H1 (cell line): ENCODE measurements at regions not wholly inside any gene's neighbourhood (a gene's known extent, or its start where the extent isn't known, plus 50 kb on each side); places are given as distances from the start of the nearest gene placed in this dataset.

Experiments used
- CTCF ChIA-PET: fragments of 300-600 bp; sonication (Branson Sonifier 250); formaldehyde crosslinking; loops from one replicate; lab custom pipeline; 2021; ENCODE audit not compliant: partially characterized antibody; lab: Charles Lee
- POLR2A ChIA-PET: fragments of 300-600 bp; sonication (Branson Sonifier 250); formaldehyde crosslinking; loops from one replicate; lab custom pipeline; 2021; ENCODE audit warnings: inconsistent platforms; ENCODE audit not compliant: partially characterized antibody; lab: Charles Lee
- DNase-seq, 2 experiments: peaks; one replicate each; pipeline versions ENCODE4 v3.0.0 to v3.0.0-alpha.2; 2010 to 2022; ENCODE audit warnings: low spot score in 2 of 2, low read depth in 1 of 2, mixed read lengths in 1 of 2
- FAIRE-seq: peaks from 2 replicates; lab custom pipeline; 2011; peaks lifted over from hg19 to GRCh38; lab: Jason Lieb, UNC
- H2AFZ ChIP-seq: 2 replicates; pipeline ENCODE4 v1.8.1; 2012; ENCODE audit warnings: low read length, inconsistent platforms
- H2AK5ac ChIP-seq: 2 replicates; pipeline ENCODE4 v1.6.1; 2013; ENCODE audit warnings: low read depth, low read length
- H2BK120ac ChIP-seq: replicated peaks from 2 replicates; pipeline ENCODE3; 2013; ENCODE audit warnings: low read depth, low read length, inconsistent platforms
- H2BK12ac ChIP-seq: 2 replicates; pipeline ENCODE4 v1.6.1; 2013; ENCODE audit warnings: low read depth, low read length
- H2BK15ac ChIP-seq: 2 replicates; pipeline ENCODE4 v1.6.1; 2013; ENCODE audit warnings: low read length
- H2BK20ac ChIP-seq: 2 replicates; pipeline ENCODE4 v1.6.1; 2013; ENCODE audit warnings: low read length
- H2BK5ac ChIP-seq: 2 replicates; pipeline ENCODE4 v1.6.1; 2013; ENCODE audit warnings: low read depth, low read length
- H3K14ac ChIP-seq: 2 replicates; pipeline ENCODE4 v1.6.1; 2013; ENCODE audit warnings: inconsistent platforms; ENCODE audit not compliant: insufficient read length
- H3K18ac ChIP-seq: 2 replicates; pipeline ENCODE4 v1.6.1; 2013; ENCODE audit warnings: low read length; ENCODE audit errors: extremely low read depth
- H3K23ac ChIP-seq: 2 replicates; pipeline ENCODE4 v1.6.1; 2013; ENCODE audit warnings: inconsistent platforms; ENCODE audit not compliant: insufficient read length
- H3K23me2 ChIP-seq: 2 replicates; pipeline ENCODE4 v1.6.1; 2013; ENCODE audit warnings: low read depth, low read length
- H3K27ac ChIP-seq: 2 replicates; pipeline ENCODE4 v1.6.1; 2011; ENCODE audit warnings: low read depth, low read length, inconsistent platforms
- H3K27me3 ChIP-seq, 4 experiments: replicated peaks in 1 of 4; 1 replicate in 1 of 4; 2 replicates in 3 of 4; pipeline versions ENCODE4 v1.6.1 to v1.8.1; 2011 to 2013; ENCODE audit warnings: low read length in 3 of 4, mild to moderate bottlenecking in 3 of 4, inconsistent platforms in 2 of 4, mixed read lengths in 2 of 4, moderate library complexity in 1 of 4; ENCODE audit not compliant: control insufficient read depth in 3 of 4, insufficient read depth in 3 of 4; ENCODE audit errors: extremely low read depth in 1 of 4
- H3K36me3 ChIP-seq, 4 experiments: 2 replicates each; pipeline versions ENCODE4 v1.6.1 to v1.8.1; 2011 to 2013; ENCODE audit warnings: mild to moderate bottlenecking in 4 of 4, low read length in 3 of 4, moderate library complexity in 2 of 4, control low read depth in 1 of 4, inconsistent platforms in 1 of 4; ENCODE audit not compliant: insufficient read depth in 4 of 4, control insufficient read depth in 2 of 4
- H3K4ac ChIP-seq: replicated peaks from 2 replicates; pipeline ENCODE3; 2013; ENCODE audit warnings: low read length, low read depth, mixed read lengths, inconsistent platforms; ENCODE audit not compliant: insufficient read length
- H3K4me1 ChIP-seq, 4 experiments: replicated peaks in 1 of 4; 1 replicate in 1 of 4; 2 replicates in 3 of 4; pipeline versions ENCODE4 v1.6.1 to v1.8.1; 2011 to 2013; ENCODE audit warnings: low read length in 3 of 4, inconsistent platforms in 2 of 4, mixed read lengths in 1 of 4; ENCODE audit not compliant: insufficient read depth in 4 of 4, control insufficient read depth in 3 of 4
- H3K4me2 ChIP-seq, 2 experiments: 2 replicates each; pipeline versions ENCODE4 v1.6.1 to v1.8.1; 2011 to 2013; ENCODE audit warnings: low read depth in 2 of 2, low read length in 2 of 2, control low read depth in 1 of 2, inconsistent platforms in 1 of 2, mild to moderate bottlenecking in 1 of 2; ENCODE audit not compliant: insufficient read depth in 1 of 2
- H3K4me3 ChIP-seq, 4 experiments: fragments of 200-600, 300-600 bp in 1 of 4; sonication (generic), shearing (Covaris generic), sonication (Bioruptor Twin) in 1 of 4; 2 replicates each; pipeline versions ENCODE4 v1.5.1 to v1.8.1; 2011 to 2016; ENCODE audit warnings: low read length in 4 of 4, low read depth in 3 of 4, control low read depth in 2 of 4, inconsistent platforms in 2 of 4, mild to moderate bottlenecking in 2 of 4, mixed read lengths in 1 of 4, moderate library complexity in 1 of 4; ENCODE audit not compliant: insufficient read depth in 2 of 4; ENCODE audit errors: extremely low read depth in 1 of 4
- H3K56ac ChIP-seq: replicated peaks from 2 replicates; pipeline ENCODE3; 2013; ENCODE audit warnings: low read depth, mild to moderate bottlenecking, mixed read lengths, low read length, inconsistent platforms; ENCODE audit not compliant: insufficient read length
- H3K79me1 ChIP-seq: 2 replicates; pipeline ENCODE4 v1.6.1; 2013; ENCODE audit warnings: low read depth, low read length, control low read depth
- H3K79me2 ChIP-seq, 2 experiments: 2 replicates each; pipeline versions ENCODE4 v1.6.1 to v1.8.1; 2012 to 2013; ENCODE audit warnings: low read length in 2 of 2, mild to moderate bottlenecking in 2 of 2, inconsistent platforms in 1 of 2; ENCODE audit not compliant: insufficient read depth in 2 of 2, control insufficient read depth in 1 of 2
- H3K9ac ChIP-seq, 4 experiments: replicated peaks in 1 of 4; 1 replicate in 1 of 4; 2 replicates in 3 of 4; pipeline versions ENCODE4 v1.6.1 to v1.8.1; 2011 to 2013; ENCODE audit warnings: low read depth in 3 of 4, low read length in 3 of 4, control low read depth in 2 of 4, mild to moderate bottlenecking in 2 of 4, moderate library complexity in 2 of 4, inconsistent platforms in 1 of 4; ENCODE audit errors: extremely low read depth in 1 of 4
- H3K9me3 ChIP-seq, 2 experiments: 2 replicates each; pipeline versions ENCODE4 v1.6.1 to v1.8.1; 2012 to 2013; ENCODE audit warnings: mild to moderate bottlenecking in 2 of 2, moderate library complexity in 2 of 2, control low read depth in 1 of 2, inconsistent platforms in 1 of 2, low read depth in 1 of 2, low read length in 1 of 2, mixed read lengths in 1 of 2; ENCODE audit not compliant: insufficient read depth in 2 of 2
- H4K20me1 ChIP-seq, 2 experiments: replicated peaks in 1 of 2; 2 replicates each; pipeline versions ENCODE3 to v1.8.1; 2011 to 2013; ENCODE audit warnings: inconsistent platforms in 2 of 2, low read length in 2 of 2, mild to moderate bottlenecking in 1 of 2; ENCODE audit not compliant: insufficient read depth in 2 of 2, control insufficient read depth in 1 of 2
- H4K5ac ChIP-seq: 2 replicates; pipeline ENCODE4 v1.6.1; 2013; ENCODE audit warnings: low read length, low read depth, mixed read lengths, inconsistent platforms; ENCODE audit not compliant: insufficient read length
- H4K8ac ChIP-seq: 2 replicates; pipeline ENCODE4 v1.8.0; 2013; ENCODE audit warnings: mild to moderate bottlenecking, moderate library complexity, low read length, inconsistent platforms; ENCODE audit not compliant: insufficient read depth; ENCODE audit errors: extremely low read depth
- H4K91ac ChIP-seq: replicated peaks from 2 replicates; pipeline ENCODE3; 2013; ENCODE audit warnings: low read length, mixed read lengths, inconsistent platforms; ENCODE audit not compliant: insufficient read length
- ASH2L ChIP-seq: fragments of 200-600, 300-600 bp; sonication (generic); IDR thresholded peaks from one replicate; pipeline ENCODE4 v1.7.1; 2017; ENCODE audit warnings: low read length
- ATF2 ChIP-seq: IDR thresholded peaks from 2 replicates; pipeline ENCODE4 v1.6.1; 2012; ENCODE audit warnings: low read length, inconsistent platforms
- CBX5 ChIP-seq: fragments of 300-800, 300-1000 bp; sonication (generic); IDR thresholded peaks from 2 replicates; pipeline ENCODE4 v1.7.1; 2016; ENCODE audit warnings: antibody characterized with exemption, low read length, low read depth
- KDM1A ChIP-seq: fragments of 200-600, 300-600 bp; sonication (generic); IDR thresholded peaks from 2 replicates; pipeline ENCODE4 v1.7.1; 2016; ENCODE audit warnings: mild to moderate bottlenecking, low read length, borderline replicate concordance
- KDM4A ChIP-seq: IDR thresholded peaks from one replicate; pipeline ENCODE4 v1.7.1; 2012; ENCODE audit warnings: low read depth, mild to moderate bottlenecking, moderate library complexity, low read length, inconsistent platforms; ENCODE audit not compliant: severe bottlenecking
- NANOG ChIP-seq: IDR thresholded peaks from 2 replicates; pipeline ENCODE4 v1.6.1; 2011; ENCODE audit warnings: low read length, low read depth, mild to moderate bottlenecking, inconsistent platforms; ENCODE audit not compliant: insufficient read depth, poor library complexity, severe bottlenecking
- POLR2A ChIP-seq, 2 experiments: IDR thresholded peaks; 1 replicate in 1 of 2; 2 replicates in 1 of 2; pipeline ENCODE4 v1.6.1; 2011; ENCODE audit warnings: low read depth in 2 of 2, low read length in 2 of 2, mild to moderate bottlenecking in 2 of 2; ENCODE audit errors: control extremely low read depth in 1 of 2
- SIRT6 ChIP-seq: IDR thresholded peaks from one replicate; pipeline ENCODE4 v1.7.1; 2012; ENCODE audit warnings: low read length, inconsistent platforms
- SP1 ChIP-seq: IDR thresholded peaks from 2 replicates; pipeline ENCODE4 v1.6.1; 2011; ENCODE audit warnings: low read depth, low read length
- WGBS, 2 experiments: shearing (Covaris generic) in 1 of 2; methylation state at CpG; one replicate each; pipeline versions ENCODE4 v1.1.6 to v1.1.7; 2013 to 2015; ENCODE audit warnings: low lambda C conversion rate in 2 of 2, mixed read lengths in 2 of 2, inconsistent platforms in 1 of 2, low coverage in 1 of 2, missing lambda C conversion rate in 1 of 2; ENCODE audit not compliant: insufficient replicate concordance in 2 of 2, insufficient coverage in 1 of 2, insufficient read length in 1 of 2; ENCODE audit errors: extremely low coverage in 1 of 2, missing lambda C conversion rate in 1 of 2; 5-methylcytosine and 5-hydroxymethylcytosine counted together

DNA sequence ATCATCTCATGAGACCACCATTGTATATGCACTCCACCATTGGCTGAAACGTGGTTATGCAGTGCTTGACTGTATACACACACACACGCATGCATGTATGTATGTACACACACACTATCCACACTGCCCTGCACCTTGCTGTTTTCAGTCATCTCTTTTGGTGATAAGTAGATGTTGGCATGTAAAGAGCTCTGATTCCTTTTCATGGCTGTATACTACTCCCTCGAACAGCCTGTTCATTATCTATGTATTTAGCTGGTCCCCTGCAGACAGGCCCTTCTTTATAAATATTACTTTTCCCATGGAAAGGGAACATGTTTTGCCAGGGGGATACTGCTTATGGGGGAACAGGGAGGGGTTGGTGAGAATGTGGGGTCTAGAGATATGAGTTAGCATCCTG is 349.4 kb downstream of the FOXL1 start:
- Histone ChIP-seq H2AK5ac (no peak overlapping the region), H2BK20ac (no peak overlapping the region), H4K5ac (no peak overlapping the region), H3K27ac (no peak overlapping the region), H3K23me2 (peaks cover 7% of the 10 kb centered on the region), H3K4me3 (no peak overlapping the region), H2AFZ (no peak overlapping the region), H2BK12ac (no peak overlapping the region), H3K79me1 (no peaks in the 10 kb centered on the region; the same call in 1 of the 2 replicates), H2BK120ac (no peak overlapping the region), H3K4me2 (no peak overlapping the region), H3K9ac (no peak overlapping the region), H4K91ac (no peak overlapping the region), H3K27me3 (no peaks in the 10 kb centered on the region), H3K23ac (no peak overlapping the region), H3K56ac (no peak overlapping the region), H3K18ac (no peak overlapping the region), H3K36me3 (no peaks in the 10 kb centered on the region), H3K4ac (no peak overlapping the region), H3K4me1 (peaks cover 0 to 5% (median 0%) of the 10 kb centered on the region in 4 experiments; a peak in 1 of 7 replicates), H3K9me3 (no peaks in the 10 kb centered on the region), H3K79me2 (no peaks in the 10 kb centered on the region), H4K8ac (no peak overlapping the region), H4K20me1 (peaks cover 0 to 6% of the 10 kb centered on the region in 2 experiments), H2BK15ac (no peak overlapping the region), H2BK5ac (no peak overlapping the region), H3K14ac (no peak overlapping the region)
- ChIA-PET CTCF (interaction anchor here (1.2 kb wide), 1 partner anchor 351 kb away, joined by 3 read pairs; no protein-coding TSS in a partner anchor), POLR2A (no interaction called here)
- TF ChIP-seq SP1 (no peak), CBX5 (no peak), NANOG (no peak), SIRT6 (no peak), ASH2L (no peak), POLR2A (IDR thresholded peaks at IDR 0.05; ENCODE audit: control extremely low read depth in 1 of 2, low read depth in 2 of 2, low read length in 2 of 2) (no peak), KDM4A (no peak), KDM1A (no peak), ATF2 (no peak)
- DNase-seq (no peak), FAIRE-seq (no peak)
- 93% methylated on average over 3 of the region's 3 CpGs; no CpG with 5 or more reads in 1 of the 2 experiments for WGBS, 2 experiments
